Spleen (tissue), 7 donors: ENCODE measurements at regions not wholly inside any gene's neighbourhood (a gene's known extent, or its start where the extent isn't known, plus 50 kb on each side); places are given as distances from the start of the nearest gene placed in this dataset.

ENCODE experiments used
- POLR2A ChIP-seq, 3 donors: fragments of 450-650 bp; IDR thresholded peaks; one replicate each; pipeline ENCODE4 v1.5.1; 2017; ENCODE audit warnings: antibody characterized with exemption in 3 of 3, mild to moderate bottlenecking in 1 of 3
- TF ChIP-seq, protein P1 (sequence below), 11 experiments: fragments of 200-600 bp in 7 of 11; fragments of 450-650 bp in 4 of 11; sonication (generic) in 4 of 11; IDR thresholded peaks in 8 of 11; conservative IDR thresholded peaks in 3 of 11; 1 replicate in 7 of 11; 2 replicates in 4 of 11; pipeline versions ENCODE4 v1.4.0 to v1.8.0; 2016 to 2021; ENCODE audit warnings: antibody characterized with exemption in 11 of 11, inconsistent platforms in 4 of 11, mild to moderate bottlenecking in 1 of 11
- donor health status: DM: no; HTN: no; CAD: no; lungs with moderate emphysema.
- donor health status: DM: no; HTN: no; CAD: no.
- donor health status: DM: no; HTN: no; CAD: no.

GRCh38 chr6:33874136-33874760 lies 70.4 kb upstream of the MLN start:
- TF ChIP-seq, protein P1, sequence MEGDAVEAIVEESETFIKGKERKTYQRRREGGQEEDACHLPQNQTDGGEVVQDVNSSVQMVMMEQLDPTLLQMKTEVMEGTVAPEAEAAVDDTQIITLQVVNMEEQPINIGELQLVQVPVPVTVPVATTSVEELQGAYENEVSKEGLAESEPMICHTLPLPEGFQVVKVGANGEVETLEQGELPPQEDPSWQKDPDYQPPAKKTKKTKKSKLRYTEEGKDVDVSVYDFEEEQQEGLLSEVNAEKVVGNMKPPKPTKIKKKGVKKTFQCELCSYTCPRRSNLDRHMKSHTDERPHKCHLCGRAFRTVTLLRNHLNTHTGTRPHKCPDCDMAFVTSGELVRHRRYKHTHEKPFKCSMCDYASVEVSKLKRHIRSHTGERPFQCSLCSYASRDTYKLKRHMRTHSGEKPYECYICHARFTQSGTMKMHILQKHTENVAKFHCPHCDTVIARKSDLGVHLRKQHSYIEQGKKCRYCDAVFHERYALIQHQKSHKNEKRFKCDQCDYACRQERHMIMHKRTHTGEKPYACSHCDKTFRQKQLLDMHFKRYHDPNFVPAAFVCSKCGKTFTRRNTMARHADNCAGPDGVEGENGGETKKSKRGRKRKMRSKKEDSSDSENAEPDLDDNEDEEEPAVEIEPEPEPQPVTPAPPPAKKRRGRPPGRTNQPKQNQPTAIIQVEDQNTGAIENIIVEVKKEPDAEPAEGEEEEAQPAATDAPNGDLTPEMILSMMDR (IDR thresholded peaks at IDR 0.05 in 8 of 11, conservative IDR thresholded peaks at IDR 0.05 in 3 of 11), result no peak
- TF ChIP-seq POLR2A (IDR thresholded peaks at IDR 0.05), result no peak
